H1 (cell line): ENCODE measurements at regions not wholly inside any gene's neighbourhood (a gene's known extent, or its start where the extent isn't known, plus 50 kb on each side); places are given as distances from the start of the nearest gene placed in this dataset.

Experiments used
- CTCF ChIA-PET: fragments of 300-600 bp; sonication (Branson Sonifier 250); formaldehyde crosslinking; loops from one replicate; lab custom pipeline; 2021; ENCODE audit not compliant: partially characterized antibody; lab: Charles Lee
- POLR2A ChIA-PET: fragments of 300-600 bp; sonication (Branson Sonifier 250); formaldehyde crosslinking; loops from one replicate; lab custom pipeline; 2021; ENCODE audit warnings: inconsistent platforms; ENCODE audit not compliant: partially characterized antibody; lab: Charles Lee
- DNase-seq, 2 experiments: peaks; one replicate each; pipeline versions ENCODE4 v3.0.0 to v3.0.0-alpha.2; 2010 to 2022; ENCODE audit warnings: low spot score in 2 of 2, low read depth in 1 of 2, mixed read lengths in 1 of 2
- FAIRE-seq: peaks from 2 replicates; lab custom pipeline; 2011; peaks lifted over from hg19 to GRCh38; lab: Jason Lieb, UNC
- H2AFZ ChIP-seq: 2 replicates; pipeline ENCODE4 v1.8.1; 2012; ENCODE audit warnings: low read length, inconsistent platforms
- H2AK5ac ChIP-seq: 2 replicates; pipeline ENCODE4 v1.6.1; 2013; ENCODE audit warnings: low read depth, low read length
- H2BK120ac ChIP-seq: replicated peaks from 2 replicates; pipeline ENCODE3; 2013; ENCODE audit warnings: low read depth, low read length, inconsistent platforms
- H2BK12ac ChIP-seq: 2 replicates; pipeline ENCODE4 v1.6.1; 2013; ENCODE audit warnings: low read depth, low read length
- H2BK15ac ChIP-seq: 2 replicates; pipeline ENCODE4 v1.6.1; 2013; ENCODE audit warnings: low read length
- H2BK20ac ChIP-seq: 2 replicates; pipeline ENCODE4 v1.6.1; 2013; ENCODE audit warnings: low read length
- H2BK5ac ChIP-seq: 2 replicates; pipeline ENCODE4 v1.6.1; 2013; ENCODE audit warnings: low read depth, low read length
- H3K14ac ChIP-seq: 2 replicates; pipeline ENCODE4 v1.6.1; 2013; ENCODE audit warnings: inconsistent platforms; ENCODE audit not compliant: insufficient read length
- H3K18ac ChIP-seq: 2 replicates; pipeline ENCODE4 v1.6.1; 2013; ENCODE audit warnings: low read length; ENCODE audit errors: extremely low read depth
- H3K23ac ChIP-seq: 2 replicates; pipeline ENCODE4 v1.6.1; 2013; ENCODE audit warnings: inconsistent platforms; ENCODE audit not compliant: insufficient read length
- H3K23me2 ChIP-seq: 2 replicates; pipeline ENCODE4 v1.6.1; 2013; ENCODE audit warnings: low read depth, low read length
- H3K27ac ChIP-seq: 2 replicates; pipeline ENCODE4 v1.6.1; 2011; ENCODE audit warnings: low read depth, low read length, inconsistent platforms
- H3K27me3 ChIP-seq, 4 experiments: replicated peaks in 1 of 4; 1 replicate in 1 of 4; 2 replicates in 3 of 4; pipeline versions ENCODE4 v1.6.1 to v1.8.1; 2011 to 2013; ENCODE audit warnings: low read length in 3 of 4, mild to moderate bottlenecking in 3 of 4, inconsistent platforms in 2 of 4, mixed read lengths in 2 of 4, moderate library complexity in 1 of 4; ENCODE audit not compliant: control insufficient read depth in 3 of 4, insufficient read depth in 3 of 4; ENCODE audit errors: extremely low read depth in 1 of 4
- H3K36me3 ChIP-seq, 4 experiments: 2 replicates each; pipeline versions ENCODE4 v1.6.1 to v1.8.1; 2011 to 2013; ENCODE audit warnings: mild to moderate bottlenecking in 4 of 4, low read length in 3 of 4, moderate library complexity in 2 of 4, control low read depth in 1 of 4, inconsistent platforms in 1 of 4; ENCODE audit not compliant: insufficient read depth in 4 of 4, control insufficient read depth in 2 of 4
- H3K4ac ChIP-seq: replicated peaks from 2 replicates; pipeline ENCODE3; 2013; ENCODE audit warnings: low read length, low read depth, mixed read lengths, inconsistent platforms; ENCODE audit not compliant: insufficient read length
- H3K4me1 ChIP-seq, 4 experiments: replicated peaks in 1 of 4; 1 replicate in 1 of 4; 2 replicates in 3 of 4; pipeline versions ENCODE4 v1.6.1 to v1.8.1; 2011 to 2013; ENCODE audit warnings: low read length in 3 of 4, inconsistent platforms in 2 of 4, mixed read lengths in 1 of 4; ENCODE audit not compliant: insufficient read depth in 4 of 4, control insufficient read depth in 3 of 4
- H3K4me2 ChIP-seq, 2 experiments: 2 replicates each; pipeline versions ENCODE4 v1.6.1 to v1.8.1; 2011 to 2013; ENCODE audit warnings: low read depth in 2 of 2, low read length in 2 of 2, control low read depth in 1 of 2, inconsistent platforms in 1 of 2, mild to moderate bottlenecking in 1 of 2; ENCODE audit not compliant: insufficient read depth in 1 of 2
- H3K4me3 ChIP-seq, 4 experiments: fragments of 200-600, 300-600 bp in 1 of 4; sonication (generic), shearing (Covaris generic), sonication (Bioruptor Twin) in 1 of 4; 2 replicates each; pipeline versions ENCODE4 v1.5.1 to v1.8.1; 2011 to 2016; ENCODE audit warnings: low read length in 4 of 4, low read depth in 3 of 4, control low read depth in 2 of 4, inconsistent platforms in 2 of 4, mild to moderate bottlenecking in 2 of 4, mixed read lengths in 1 of 4, moderate library complexity in 1 of 4; ENCODE audit not compliant: insufficient read depth in 2 of 4; ENCODE audit errors: extremely low read depth in 1 of 4
- H3K56ac ChIP-seq: replicated peaks from 2 replicates; pipeline ENCODE3; 2013; ENCODE audit warnings: low read depth, mild to moderate bottlenecking, mixed read lengths, low read length, inconsistent platforms; ENCODE audit not compliant: insufficient read length
- H3K79me1 ChIP-seq: 2 replicates; pipeline ENCODE4 v1.6.1; 2013; ENCODE audit warnings: low read depth, low read length, control low read depth
- H3K79me2 ChIP-seq, 2 experiments: 2 replicates each; pipeline versions ENCODE4 v1.6.1 to v1.8.1; 2012 to 2013; ENCODE audit warnings: low read length in 2 of 2, mild to moderate bottlenecking in 2 of 2, inconsistent platforms in 1 of 2; ENCODE audit not compliant: insufficient read depth in 2 of 2, control insufficient read depth in 1 of 2
- H3K9ac ChIP-seq, 4 experiments: replicated peaks in 1 of 4; 1 replicate in 1 of 4; 2 replicates in 3 of 4; pipeline versions ENCODE4 v1.6.1 to v1.8.1; 2011 to 2013; ENCODE audit warnings: low read depth in 3 of 4, low read length in 3 of 4, control low read depth in 2 of 4, mild to moderate bottlenecking in 2 of 4, moderate library complexity in 2 of 4, inconsistent platforms in 1 of 4; ENCODE audit errors: extremely low read depth in 1 of 4
- H3K9me3 ChIP-seq, 2 experiments: 2 replicates each; pipeline versions ENCODE4 v1.6.1 to v1.8.1; 2012 to 2013; ENCODE audit warnings: mild to moderate bottlenecking in 2 of 2, moderate library complexity in 2 of 2, control low read depth in 1 of 2, inconsistent platforms in 1 of 2, low read depth in 1 of 2, low read length in 1 of 2, mixed read lengths in 1 of 2; ENCODE audit not compliant: insufficient read depth in 2 of 2
- H4K20me1 ChIP-seq, 2 experiments: replicated peaks in 1 of 2; 2 replicates each; pipeline versions ENCODE3 to v1.8.1; 2011 to 2013; ENCODE audit warnings: inconsistent platforms in 2 of 2, low read length in 2 of 2, mild to moderate bottlenecking in 1 of 2; ENCODE audit not compliant: insufficient read depth in 2 of 2, control insufficient read depth in 1 of 2
- H4K5ac ChIP-seq: 2 replicates; pipeline ENCODE4 v1.6.1; 2013; ENCODE audit warnings: low read length, low read depth, mixed read lengths, inconsistent platforms; ENCODE audit not compliant: insufficient read length
- H4K8ac ChIP-seq: 2 replicates; pipeline ENCODE4 v1.8.0; 2013; ENCODE audit warnings: mild to moderate bottlenecking, moderate library complexity, low read length, inconsistent platforms; ENCODE audit not compliant: insufficient read depth; ENCODE audit errors: extremely low read depth
- H4K91ac ChIP-seq: replicated peaks from 2 replicates; pipeline ENCODE3; 2013; ENCODE audit warnings: low read length, mixed read lengths, inconsistent platforms; ENCODE audit not compliant: insufficient read length
- BACH1 ChIP-seq: IDR thresholded peaks from 2 replicates; pipeline ENCODE4 v1.6.1; 2012; ENCODE audit warnings: low read length, improper control_type of control experiment
- CBX8 ChIP-seq: fragments of 300-800, 300-1000 bp; sonication (generic); IDR thresholded peaks from 2 replicates; pipeline ENCODE4 v1.7.1; 2016; ENCODE audit warnings: low read depth, low read length, borderline replicate concordance
- CEBPB ChIP-seq: IDR thresholded peaks from 2 replicates; pipeline ENCODE4 v1.6.1; 2012; ENCODE audit warnings: low read depth, low read length
- CREB1 ChIP-seq: IDR thresholded peaks from 2 replicates; pipeline ENCODE4 v1.6.1; 2012; ENCODE audit warnings: inconsistent platforms
- CTBP2 ChIP-seq: IDR thresholded peaks from 2 replicates; pipeline ENCODE4 v1.7.0; 2011; ENCODE audit warnings: borderline replicate concordance, mild to moderate bottlenecking, moderate library complexity, mixed read lengths, low read length; ENCODE audit not compliant: insufficient read depth, insufficient read length
- JUN ChIP-seq: IDR thresholded peaks from 2 replicates; pipeline ENCODE4 v1.6.1; 2011; ENCODE audit warnings: low read depth, mild to moderate bottlenecking, improper control_type of control experiment, low read length
- KDM4A ChIP-seq: IDR thresholded peaks from one replicate; pipeline ENCODE4 v1.7.1; 2012; ENCODE audit warnings: low read depth, mild to moderate bottlenecking, moderate library complexity, low read length, inconsistent platforms; ENCODE audit not compliant: severe bottlenecking
- KDM5A ChIP-seq: fragments of 200-600 bp; IDR thresholded peaks from 2 replicates; pipeline ENCODE4 v1.7.1; 2012; ENCODE audit warnings: mild to moderate bottlenecking, low read length, inconsistent platforms, mixed read lengths
- RXRA ChIP-seq: IDR thresholded peaks from 2 replicates; pipeline ENCODE4 v1.6.1; 2011; ENCODE audit warnings: low read depth, mild to moderate bottlenecking, low read length, moderate library complexity; ENCODE audit not compliant: insufficient read depth
- SAP30 ChIP-seq: fragments of 300-600 bp; sonication (generic); IDR thresholded peaks from 2 replicates; pipeline ENCODE4 v1.7.1; 2012; ENCODE audit warnings: low read length, moderate library complexity, mild to moderate bottlenecking, inconsistent platforms; ENCODE audit not compliant: insufficient read depth, insufficient replicate concordance
- SIRT6 ChIP-seq: IDR thresholded peaks from one replicate; pipeline ENCODE4 v1.7.1; 2012; ENCODE audit warnings: low read length, inconsistent platforms
- SP1 ChIP-seq: IDR thresholded peaks from 2 replicates; pipeline ENCODE4 v1.6.1; 2011; ENCODE audit warnings: low read depth, low read length
- SP2 ChIP-seq: IDR thresholded peaks from 2 replicates; pipeline ENCODE4 v1.6.1; 2012; ENCODE audit warnings: mild to moderate bottlenecking, low read length, inconsistent platforms
- TBP ChIP-seq: IDR thresholded peaks from 2 replicates; pipeline ENCODE4 v1.6.1; 2011; ENCODE audit warnings: low read depth, low read length, improper control_type of control experiment
- WGBS, 2 experiments: shearing (Covaris generic) in 1 of 2; methylation state at CpG; one replicate each; pipeline versions ENCODE4 v1.1.6 to v1.1.7; 2013 to 2015; ENCODE audit warnings: low lambda C conversion rate in 2 of 2, mixed read lengths in 2 of 2, inconsistent platforms in 1 of 2, low coverage in 1 of 2, missing lambda C conversion rate in 1 of 2; ENCODE audit not compliant: insufficient replicate concordance in 2 of 2, insufficient coverage in 1 of 2, insufficient read length in 1 of 2; ENCODE audit errors: extremely low coverage in 1 of 2, missing lambda C conversion rate in 1 of 2; 5-methylcytosine and 5-hydroxymethylcytosine counted together

- H3K27me3 ChIP-seq = 0 out of 7 replicates have a peak, but pooled peaks cover 0 to 3% (median 0%) of the 10 kb centered on the region in 4 experiments
- H4K20me1 ChIP-seq = no peaks in the 10 kb centered on the region
- TF ChIP-seq CTBP2 (no peak), CBX8 (no peak), KDM5A (no peak), CREB1 (no peak), RXRA (no peak), CEBPB (no peak), SP2 (no peak), SIRT6 (no peak), JUN (no peak), SAP30 (no peak), BACH1 (no peak), KDM4A (no peak), SP1 (no peak), TBP (no peak)
- H2BK120ac ChIP-seq = no peak overlapping the region
- H2BK15ac ChIP-seq = no peak overlapping the region
- no peak overlapping the region for H2BK20ac ChIP-seq
- no peak overlapping the region for H3K4ac ChIP-seq
- no peak overlapping the region for H4K91ac ChIP-seq
- H3K56ac ChIP-seq = no peak overlapping the region
- FAIRE-seq = no peak
- no peak overlapping the region for H3K14ac ChIP-seq
- no peak overlapping the region for H4K8ac ChIP-seq
- H3K4me2 ChIP-seq = no peak overlapping the region
- H3K9ac ChIP-seq = no peak overlapping the region
- no peaks in the 10 kb centered on the region for H3K79me1 ChIP-seq
- ChIA-PET POLR2A (no interaction called here), CTCF (interaction anchor here (0.6 to 1.5 kb wide), 4 partner anchors 30 to 401 kb away, joined by 3 to 6 read pairs (median 4); no protein-coding TSS in a partner anchor)
- WGBS, 2 experiments = 91% methylated on average over 1 of the region's 1 CpG; no CpG with 5 or more reads in 1 of the 2 experiments
- no peak overlapping the region for H2AK5ac ChIP-seq
- no peak overlapping the region for H3K23ac ChIP-seq
- H3K4me3 ChIP-seq = no peak overlapping the region
- H3K23me2 ChIP-seq = no peaks in the 10 kb centered on the region
- H3K4me1 ChIP-seq = no peaks in the 10 kb centered on the region; a peak in 1 of 7 replicates
- H4K5ac ChIP-seq = no peak overlapping the region
- no peak overlapping the region for H2AFZ ChIP-seq
- H3K27ac ChIP-seq = no peak overlapping the region
- H3K79me2 ChIP-seq = no peaks in the 10 kb centered on the region
- H3K18ac ChIP-seq = no peak overlapping the region
- H3K36me3 ChIP-seq = no peaks in the 10 kb centered on the region
- no peak overlapping the region for H2BK5ac ChIP-seq
- no peak for DNase-seq
- no peak overlapping the region for H2BK12ac ChIP-seq
- H3K9me3 ChIP-seq = no peaks in the 10 kb centered on the region
Measured at GRCh38 chr12:13496111-13496510, 299.6 kb downstream of the EMP1 start.
